ENCODE measurements at regions not wholly inside any gene's neighbourhood (a gene's known extent, or its start where the extent isn't known, plus 50 kb on each side); places are given as distances from the start of the nearest gene placed in this dataset.

- TF ChIP-seq, protein P1, sequence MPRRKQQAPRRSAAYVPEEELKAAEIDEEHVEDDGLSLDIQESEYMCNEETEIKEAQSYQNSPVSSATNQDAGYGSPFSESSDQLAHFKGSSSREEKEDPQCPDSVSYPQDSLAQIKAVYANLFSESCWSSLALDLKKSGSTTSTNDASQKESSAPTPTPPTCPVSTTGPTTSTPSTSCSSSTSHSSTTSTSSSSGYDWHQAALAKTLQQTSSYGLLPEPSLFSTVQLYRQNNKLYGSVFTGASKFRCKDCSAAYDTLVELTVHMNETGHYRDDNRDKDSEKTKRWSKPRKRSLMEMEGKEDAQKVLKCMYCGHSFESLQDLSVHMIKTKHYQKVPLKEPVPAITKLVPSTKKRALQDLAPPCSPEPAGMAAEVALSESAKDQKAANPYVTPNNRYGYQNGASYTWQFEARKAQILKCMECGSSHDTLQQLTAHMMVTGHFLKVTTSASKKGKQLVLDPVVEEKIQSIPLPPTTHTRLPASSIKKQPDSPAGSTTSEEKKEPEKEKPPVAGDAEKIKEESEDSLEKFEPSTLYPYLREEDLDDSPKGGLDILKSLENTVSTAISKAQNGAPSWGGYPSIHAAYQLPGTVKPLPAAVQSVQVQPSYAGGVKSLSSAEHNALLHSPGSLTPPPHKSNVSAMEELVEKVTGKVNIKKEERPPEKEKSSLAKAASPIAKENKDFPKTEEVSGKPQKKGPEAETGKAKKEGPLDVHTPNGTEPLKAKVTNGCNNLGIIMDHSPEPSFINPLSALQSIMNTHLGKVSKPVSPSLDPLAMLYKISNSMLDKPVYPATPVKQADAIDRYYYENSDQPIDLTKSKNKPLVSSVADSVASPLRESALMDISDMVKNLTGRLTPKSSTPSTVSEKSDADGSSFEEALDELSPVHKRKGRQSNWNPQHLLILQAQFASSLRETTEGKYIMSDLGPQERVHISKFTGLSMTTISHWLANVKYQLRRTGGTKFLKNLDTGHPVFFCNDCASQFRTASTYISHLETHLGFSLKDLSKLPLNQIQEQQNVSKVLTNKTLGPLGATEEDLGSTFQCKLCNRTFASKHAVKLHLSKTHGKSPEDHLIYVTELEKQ (CRISPR knock-in tag; IDR thresholded peaks at IDR 0.05): no peak
- TF ChIP-seq ZNF253 (CRISPR knock-in tag; conservative IDR thresholded peaks at IDR 0.05) (no peak), ZNF165 (CRISPR knock-in tag; IDR thresholded peaks at IDR 0.05; ENCODE audit: borderline replicate concordance) (no peak), ZNF146 (CRISPR knock-in tag; IDR thresholded peaks at IDR 0.05; ENCODE audit: unreplicated experiment) (no peak), HDAC2 (IDR thresholded peaks at IDR 0.05) (no peak), EZH2 (IDR thresholded peaks at IDR 0.05; ENCODE audit: borderline replicate concordance, low read depth, low read length) (no peak)
- TF ChIP-seq, protein P2, sequence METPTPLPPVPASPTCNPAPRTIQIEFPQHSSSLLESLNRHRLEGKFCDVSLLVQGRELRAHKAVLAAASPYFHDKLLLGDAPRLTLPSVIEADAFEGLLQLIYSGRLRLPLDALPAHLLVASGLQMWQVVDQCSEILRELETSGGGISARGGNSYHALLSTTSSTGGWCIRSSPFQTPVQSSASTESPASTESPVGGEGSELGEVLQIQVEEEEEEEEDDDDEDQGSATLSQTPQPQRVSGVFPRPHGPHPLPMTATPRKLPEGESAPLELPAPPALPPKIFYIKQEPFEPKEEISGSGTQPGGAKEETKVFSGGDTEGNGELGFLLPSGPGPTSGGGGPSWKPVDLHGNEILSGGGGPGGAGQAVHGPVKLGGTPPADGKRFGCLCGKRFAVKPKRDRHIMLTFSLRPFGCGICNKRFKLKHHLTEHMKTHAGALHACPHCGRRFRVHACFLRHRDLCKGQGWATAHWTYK (CRISPR knock-in tag; IDR thresholded peaks at IDR 0.05): no peak
Measured at GRCh38 chr10:132479603-132480221, 57.9 kb upstream of the INPP5A start (continued).
